ENCODE measurements at regions not wholly inside any gene's neighbourhood (a gene's known extent, or its start where the extent isn't known, plus 50 kb on each side); places are given as distances from the start of the nearest gene placed in this dataset.

DNA sequence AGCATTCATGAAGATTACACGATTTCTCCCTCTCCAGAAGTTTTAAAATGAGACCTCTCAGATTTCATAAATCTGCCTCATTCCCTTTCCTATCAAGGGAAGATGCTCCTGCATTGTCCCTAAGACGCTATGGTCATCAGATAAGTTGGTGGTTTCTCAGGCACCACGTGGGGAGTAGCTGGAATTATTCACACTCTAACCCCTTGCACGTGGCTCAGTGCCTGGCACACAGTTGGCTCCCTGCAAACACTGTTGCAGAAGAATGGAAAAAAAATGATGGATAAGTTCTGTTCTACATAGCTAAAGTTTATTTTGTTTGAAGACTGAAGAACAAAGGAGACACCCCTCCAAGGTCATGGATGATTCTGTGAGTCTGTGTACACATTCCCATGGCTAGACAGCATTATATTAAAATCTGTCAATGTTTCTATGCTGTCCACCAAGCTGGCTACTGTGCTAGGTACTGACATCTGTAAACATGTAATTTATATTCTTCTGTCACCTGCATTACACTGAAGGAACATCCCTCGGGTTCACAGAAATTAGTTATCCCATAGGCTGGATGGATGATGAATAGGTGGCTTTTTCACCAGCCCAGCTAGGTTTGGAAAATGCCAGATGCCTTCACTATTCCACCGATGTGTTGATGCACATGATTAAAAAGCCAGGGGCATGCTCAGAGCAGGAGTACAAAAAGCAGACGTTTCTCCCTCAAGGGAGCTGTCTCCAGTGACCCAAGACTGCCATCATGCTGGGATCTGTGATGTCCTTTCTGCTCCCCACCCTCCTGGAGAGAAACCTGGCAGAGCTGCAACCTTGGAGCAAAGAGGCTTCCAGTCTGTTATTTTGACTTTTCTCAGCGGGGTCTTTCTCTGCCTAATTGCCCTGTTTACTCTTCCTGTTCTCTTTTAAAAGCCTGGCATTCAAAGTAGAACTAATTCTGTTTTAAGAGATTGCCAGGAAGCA, 610.5 kb downstream of the UTRN start:
- no peak for DNase-seq
- H3K27me3 ChIP-seq (ENCODE audit: insufficient read depth, low read depth, severe bottlenecking), result no peaks in the 10 kb centered on the region
- no peaks in the 10 kb centered on the region for H3K9me3 ChIP-seq (ENCODE audit: severe bottlenecking)
- no peak overlapping the region for H3K27ac ChIP-seq
- H3K36me3 ChIP-seq, result no peaks in the 10 kb centered on the region
- H3K4me3 ChIP-seq (ENCODE audit: low read depth, low read length), result no peak overlapping the region
- TF ChIP-seq, protein P1, sequence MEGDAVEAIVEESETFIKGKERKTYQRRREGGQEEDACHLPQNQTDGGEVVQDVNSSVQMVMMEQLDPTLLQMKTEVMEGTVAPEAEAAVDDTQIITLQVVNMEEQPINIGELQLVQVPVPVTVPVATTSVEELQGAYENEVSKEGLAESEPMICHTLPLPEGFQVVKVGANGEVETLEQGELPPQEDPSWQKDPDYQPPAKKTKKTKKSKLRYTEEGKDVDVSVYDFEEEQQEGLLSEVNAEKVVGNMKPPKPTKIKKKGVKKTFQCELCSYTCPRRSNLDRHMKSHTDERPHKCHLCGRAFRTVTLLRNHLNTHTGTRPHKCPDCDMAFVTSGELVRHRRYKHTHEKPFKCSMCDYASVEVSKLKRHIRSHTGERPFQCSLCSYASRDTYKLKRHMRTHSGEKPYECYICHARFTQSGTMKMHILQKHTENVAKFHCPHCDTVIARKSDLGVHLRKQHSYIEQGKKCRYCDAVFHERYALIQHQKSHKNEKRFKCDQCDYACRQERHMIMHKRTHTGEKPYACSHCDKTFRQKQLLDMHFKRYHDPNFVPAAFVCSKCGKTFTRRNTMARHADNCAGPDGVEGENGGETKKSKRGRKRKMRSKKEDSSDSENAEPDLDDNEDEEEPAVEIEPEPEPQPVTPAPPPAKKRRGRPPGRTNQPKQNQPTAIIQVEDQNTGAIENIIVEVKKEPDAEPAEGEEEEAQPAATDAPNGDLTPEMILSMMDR (IDR thresholded peaks at IDR 0.05; ENCODE audit: low read depth, low read length), result no peak

DNA sequence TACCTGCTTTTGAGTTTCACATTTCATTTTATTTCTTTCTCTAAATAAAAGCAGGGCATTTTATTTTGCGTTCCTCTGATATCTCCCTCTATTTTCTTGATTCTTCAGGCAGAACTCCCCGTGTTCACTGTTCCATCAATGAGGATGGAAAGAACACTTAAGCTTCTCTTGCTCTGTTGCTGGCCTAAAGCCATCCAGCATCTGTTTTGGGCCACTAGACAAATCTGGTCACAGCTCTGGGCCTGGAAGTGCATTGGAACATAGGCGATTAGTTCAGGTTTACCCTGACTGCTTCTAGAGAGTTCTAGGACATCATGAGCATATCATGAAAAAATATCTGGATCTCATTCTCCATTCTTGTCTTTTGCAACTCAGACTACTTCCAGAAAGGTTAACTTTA, 611.2 kb downstream of the UTRN start:
- H3K27ac ChIP-seq, result no peak overlapping the region
- DNase-seq, result no peak

DNA sequence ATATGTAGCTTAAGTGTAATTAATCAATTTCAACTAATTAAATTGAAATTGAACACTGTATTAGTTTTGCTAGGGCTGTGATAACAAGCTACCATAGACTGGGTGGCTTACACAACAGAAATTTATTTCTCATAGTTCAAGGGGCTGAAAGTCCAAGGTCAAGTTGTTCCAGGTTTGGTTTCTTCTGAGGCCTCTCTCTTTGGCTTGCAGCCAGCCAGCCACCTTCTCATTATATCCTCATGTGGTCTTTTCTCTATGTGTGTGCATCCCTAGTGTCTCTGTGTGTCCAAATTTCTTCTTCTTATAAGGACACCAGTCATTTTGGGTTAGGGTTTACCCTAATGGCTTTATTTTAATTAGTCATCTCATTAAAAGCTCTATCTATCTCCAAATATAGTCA, 611.7 kb downstream of the UTRN start:
- no peaks in the 10 kb centered on the region for H3K27me3 ChIP-seq (ENCODE audit: insufficient read depth, low read depth, severe bottlenecking)
- no peaks in the 10 kb centered on the region for H3K36me3 ChIP-seq
- no peak overlapping the region for H3K27ac ChIP-seq
- TF ChIP-seq, protein P1 (IDR thresholded peaks at IDR 0.05; ENCODE audit: low read depth, low read length), result no peak
- DNase-seq, result no peak
- no peak overlapping the region for H3K4me3 ChIP-seq (ENCODE audit: low read depth, low read length)
- H3K9me3 ChIP-seq (ENCODE audit: severe bottlenecking), result no peaks in the 10 kb centered on the region

More for the DNA sequence above, 611.2 kb downstream of the UTRN start:
- no peaks in the 10 kb centered on the region for H3K36me3 ChIP-seq
- H3K27me3 ChIP-seq (ENCODE audit: insufficient read depth, low read depth, severe bottlenecking), result no peaks in the 10 kb centered on the region
- H3K9me3 ChIP-seq (ENCODE audit: severe bottlenecking), result no peaks in the 10 kb centered on the region
- no peak overlapping the region for H3K4me3 ChIP-seq (ENCODE audit: low read depth, low read length)
- TF ChIP-seq, protein P1 (IDR thresholded peaks at IDR 0.05; ENCODE audit: low read depth, low read length), result no peak

DNA sequence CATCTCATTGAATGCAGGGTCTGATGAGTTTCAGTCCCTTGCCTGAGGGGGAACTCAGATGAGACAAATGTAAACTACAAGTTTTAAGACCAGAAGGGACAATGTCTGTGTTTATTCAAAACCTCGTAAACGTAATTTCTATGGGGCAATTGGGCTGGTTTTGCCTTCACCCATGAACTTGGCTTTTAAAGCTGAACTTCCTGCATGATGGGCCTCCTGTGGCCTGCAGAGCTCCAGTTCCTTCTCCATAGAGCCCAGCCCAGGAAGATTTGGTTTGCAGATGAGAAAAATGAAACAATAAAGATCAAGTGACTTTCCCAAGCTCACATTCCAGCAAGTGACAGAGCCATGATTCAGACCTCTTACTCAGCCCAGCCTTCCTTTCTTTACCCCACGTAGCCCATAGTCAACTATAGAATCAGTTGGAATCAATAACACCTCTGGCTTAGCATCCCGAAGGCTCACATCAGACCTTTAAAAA, 612.3 kb downstream of the UTRN start:
- Histone ChIP-seq H3K27me3 (ENCODE audit: insufficient read depth, low read depth, severe bottlenecking) (no peaks in the 10 kb centered on the region), H3K4me3 (ENCODE audit: low read depth, low read length) (no peak overlapping the region), H3K36me3 (no peaks in the 10 kb centered on the region), H3K27ac (no peak overlapping the region), H3K9me3 (ENCODE audit: severe bottlenecking) (no peaks in the 10 kb centered on the region)
- DNase-seq, result no peak
- TF ChIP-seq, protein P1 (IDR thresholded peaks at IDR 0.05; ENCODE audit: low read depth, low read length), result no peak

DNA sequence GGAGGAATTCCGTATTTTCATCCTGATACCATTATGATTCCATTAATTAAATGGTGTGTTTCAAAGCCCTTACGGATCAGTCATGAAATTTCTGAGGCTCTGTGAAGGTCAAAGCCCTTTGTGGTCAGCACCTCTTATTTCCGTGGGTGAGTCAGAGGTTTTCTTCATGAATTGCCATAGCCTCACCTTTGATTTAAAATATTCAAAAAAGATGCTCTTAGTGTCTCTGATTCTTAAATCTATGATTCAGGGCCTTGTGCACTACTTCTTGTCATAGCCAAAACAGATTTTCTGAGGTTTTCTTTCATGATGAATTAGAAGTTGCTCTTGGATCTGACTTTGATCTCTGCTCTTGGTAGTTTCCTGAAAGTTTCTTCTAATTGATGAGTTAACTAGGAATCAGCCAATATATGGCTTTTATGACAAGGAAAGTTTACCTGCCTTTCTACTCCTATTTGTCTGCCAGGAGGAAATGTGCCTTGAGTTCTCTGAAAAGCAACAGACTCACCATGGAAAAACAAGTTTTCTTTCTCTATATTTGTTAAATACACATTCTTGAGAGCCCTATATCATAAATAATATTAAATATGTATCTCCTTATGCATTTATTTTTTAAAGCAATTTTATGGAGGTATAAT, 613.0 kb downstream of the UTRN start:
- TF ChIP-seq, protein P1 (IDR thresholded peaks at IDR 0.05; ENCODE audit: low read depth, low read length), result no peak
- DNase-seq, result no peak
- Histone ChIP-seq H3K9me3 (ENCODE audit: severe bottlenecking) (no peaks in the 10 kb centered on the region), H3K27me3 (ENCODE audit: insufficient read depth, low read depth, severe bottlenecking) (no peaks in the 10 kb centered on the region), H3K4me3 (ENCODE audit: low read depth, low read length) (no peak overlapping the region), H3K36me3 (no peaks in the 10 kb centered on the region), H3K27ac (no peak overlapping the region)

Data from WERI-Rb-1 (cell line).